HCT116 (cell line): ENCODE measurements at regions not wholly inside any gene's neighbourhood (a gene's known extent, or its start where the extent isn't known, plus 50 kb on each side); places are given as distances from the start of the nearest gene placed in this dataset.

Experiments
- ATAC-seq: fragments of 200-7000 bp; cut with Tn5 transposase; 2 replicates; pipeline ENCODE4 v1.9.1; 2020; ENCODE audit warnings: mild to moderate bottlenecking, moderate library complexity
- BruUV-seq: library from RNA; stranded (reverse); fragments of 400-500 nt; replicated peaks from 2 replicates; lab custom pipeline; 2021; lab: Mats Ljungman, UMichigan
- CTCF ChIA-PET: fragments of 300-600 bp; sonication (Branson Sonifier 250); formaldehyde crosslinking; loops from one replicate; lab custom pipeline; 2021; ENCODE audit warnings: antibody characterized with exemption; lab: Charles Lee
- POLR2A ChIA-PET: fragments of 300-600, 350-600 bp; sonication (Branson Sonifier 250); formaldehyde crosslinking; loops from one replicate; lab custom pipeline; 2021; ENCODE audit warnings: antibody characterized with exemption; lab: Charles Lee
- RAD21 ChIA-PET, 2 experiments: fragments of 300-600 bp; sonication (Branson Sonifier 250); formaldehyde crosslinking; loops; one replicate each; lab custom pipeline; 2023; ENCODE audit warnings: low total read pairs in 2 of 2; ENCODE audit not compliant: uncharacterized antibody in 2 of 2, unreplicated experiment in 2 of 2, low non-redundant PET in 1 of 2; lab: Charles Lee
- DNase-seq: peaks from one replicate; pipeline ENCODE4 v3.0.0-alpha.2; 2010; ENCODE audit warnings: low read depth, low spot score
- H2AFZ ChIP-seq: fragments of 200-600 bp; shearing (Covaris generic), sonication (generic); 2 replicates; pipeline ENCODE4 v1.6.1; 2017; ENCODE audit warnings: low read depth, mixed run types, mixed read lengths, antibody characterized with exemption, low read length; ENCODE audit not compliant: poor library complexity, severe bottlenecking
- H3K27ac ChIP-seq: 2 replicates; pipeline ENCODE4 v1.5.1; 2012; ENCODE audit warnings: low read depth, low read length
- H3K27me3 ChIP-seq: fragments of 200-600 bp; sonication (generic); 2 replicates; pipeline ENCODE4 v1.6.1; 2016; ENCODE audit warnings: mixed run types, low read length, mixed read lengths; ENCODE audit not compliant: insufficient read depth
- H3K36me3 ChIP-seq, 2 experiments: fragments of 200-500 bp in 1 of 2; fragments of 200-600 bp in 1 of 2; sonication (Bioruptor generic) in 1 of 2; sonication (generic) in 1 of 2; 2 replicates each; pipeline versions ENCODE4 v1.5.1 to v1.6.1; 2014 to 2016; ENCODE audit warnings: low read length in 2 of 2, inconsistent platforms in 1 of 2, mixed read lengths in 1 of 2, mixed run types in 1 of 2; ENCODE audit not compliant: insufficient read depth in 2 of 2, control insufficient read depth in 1 of 2
- H3K4me1 ChIP-seq, 2 experiments: fragments of 200-600 bp in 1 of 2; sonication (generic) in 1 of 2; 2 replicates each; pipeline versions ENCODE4 v1.5.1 to v1.6.1; 2012 to 2017; ENCODE audit warnings: low read length in 2 of 2, inconsistent platforms in 1 of 2, mild to moderate bottlenecking in 1 of 2, mixed read lengths in 1 of 2, mixed run types in 1 of 2, moderate library complexity in 1 of 2; ENCODE audit not compliant: insufficient read depth in 2 of 2, control insufficient read depth in 1 of 2
- H3K4me2 ChIP-seq: fragments of 200-600 bp; sonication (generic); 2 replicates; pipeline ENCODE4 v1.6.1; 2017; ENCODE audit warnings: mixed run types, low read length, mixed read lengths
- H3K4me3 ChIP-seq, 2 experiments: fragments of 200-600 bp in 1 of 2; sonication (generic) in 1 of 2; replicated peaks in 1 of 2; 2 replicates each; pipeline ENCODE4 v1.5.1; 2011 to 2016; ENCODE audit warnings: low read length in 2 of 2, control low read depth in 1 of 2, low read depth in 1 of 2, mild to moderate bottlenecking in 1 of 2, mixed read lengths in 1 of 2, mixed run types in 1 of 2
- H3K79me2 ChIP-seq: fragments of 200-600 bp; sonication (generic); 2 replicates; pipeline ENCODE4 v1.6.1; 2017; ENCODE audit warnings: mild to moderate bottlenecking, mixed run types, low read length, moderate library complexity, mixed read lengths; ENCODE audit not compliant: insufficient read depth
- H3K9ac ChIP-seq: fragments of 200-600 bp; sonication (generic); 2 replicates; pipeline ENCODE4 v1.6.1; 2016; ENCODE audit warnings: low read length, mixed read lengths
- H3K9me2 ChIP-seq: fragments of 200-600 bp; sonication (generic), shearing (Covaris generic); 2 replicates; pipeline ENCODE4 v1.6.1; 2017; ENCODE audit warnings: mixed run types, mild to moderate bottlenecking, moderate library complexity; ENCODE audit not compliant: insufficient read depth
- H3K9me3 ChIP-seq, 2 experiments: fragments of 200-500 bp in 1 of 2; fragments of 200-600 bp in 1 of 2; sonication (Bioruptor generic) in 1 of 2; sonication (generic) in 1 of 2; 2 replicates each; pipeline ENCODE4 v1.6.1; 2014 to 2017; ENCODE audit warnings: low read length in 2 of 2, mixed read lengths in 2 of 2, inconsistent platforms in 1 of 2, low read depth in 1 of 2, mild to moderate bottlenecking in 1 of 2, mixed run types in 1 of 2, moderate library complexity in 1 of 2; ENCODE audit not compliant: control insufficient read depth in 1 of 2, insufficient read depth in 1 of 2
- H4K20me1 ChIP-seq: fragments of 200-600 bp; sonication (generic), shearing (Covaris generic); 2 replicates; pipeline ENCODE4 v1.6.1; 2017; ENCODE audit warnings: mixed run types, mild to moderate bottlenecking, moderate library complexity; ENCODE audit not compliant: insufficient read depth
- CBX3 ChIP-seq: IDR thresholded peaks from 2 replicates; pipeline ENCODE4 v1.6.1; 2012; ENCODE audit warnings: low read depth
- EGR1 ChIP-seq: IDR thresholded peaks from 2 replicates; pipeline ENCODE4 v1.6.1; 2012; ENCODE audit warnings: low read depth
- EZH2 ChIP-seq: fragments of 200-600 bp; sonication (generic); IDR thresholded peaks from 2 replicates; pipeline ENCODE4 v1.6.1; 2017; ENCODE audit warnings: antibody characterized with exemption, mixed run types
- EZH2phosphoT487 ChIP-seq: fragments of 200-600 bp; IDR thresholded peaks from 2 replicates; pipeline ENCODE4 v1.6.1; 2018; ENCODE audit warnings: antibody characterized with exemption, borderline replicate concordance
- FOSL1 ChIP-seq: IDR thresholded peaks from 2 replicates; pipeline ENCODE4 v1.6.1; 2012; ENCODE audit warnings: low read depth
- POLR2A ChIP-seq: IDR thresholded peaks from 2 replicates; pipeline ENCODE4 v1.7.0; 2011; ENCODE audit warnings: borderline replicate concordance; ENCODE audit not compliant: insufficient read depth, insufficient read length; ENCODE audit errors: extremely low read depth
- POLR2AphosphoS5 ChIP-seq: IDR thresholded peaks from 2 replicates; pipeline ENCODE4 v1.6.1; 2011; ENCODE audit warnings: mild to moderate bottlenecking, low read depth, low read length, moderate library complexity
- YY1 ChIP-seq: IDR thresholded peaks from 2 replicates; pipeline ENCODE4 v1.6.1; 2011; ENCODE audit warnings: low read length, low read depth, moderate library complexity, mild to moderate bottlenecking; ENCODE audit not compliant: insufficient replicate concordance; ENCODE audit errors: extremely low read depth
- ZFX ChIP-seq: fragments of 450-650 bp; IDR thresholded peaks from 2 replicates; pipeline ENCODE4 v1.6.1; 2017
- ZNF274 ChIP-seq: fragments of 200-500 bp; sonication (Bioruptor generic); IDR thresholded peaks from 2 replicates; pipeline ENCODE4 v1.6.1; 2014; ENCODE audit warnings: mild to moderate bottlenecking, low read depth, low read length, inconsistent platforms
- intact Hi-C: fragments of 100-400 bp; cut with micrococcal nuclease; formaldehyde crosslinking; loops from 2 replicates; pipeline ENCODE4 v1.10.0; 2022
- TF ChIP-seq, protein P1 (sequence below), 3 experiments: fragments of 200-600 bp in 1 of 3; sonication (generic) in 1 of 3; IDR thresholded peaks in 2 of 3; conservative IDR thresholded peaks in 1 of 3; 2 replicates each; pipeline ENCODE4 v1.5.1; 2012 to 2017; ENCODE audit warnings: low read depth in 2 of 3, low read length in 2 of 3, antibody characterized with exemption in 1 of 3, borderline replicate concordance in 1 of 3, control low read depth in 1 of 3, mild to moderate bottlenecking in 1 of 3, mixed read lengths in 1 of 3, mixed run types in 1 of 3, moderate library complexity in 1 of 3; ENCODE audit not compliant: insufficient read depth in 1 of 3

- TF ChIP-seq, protein P1, sequence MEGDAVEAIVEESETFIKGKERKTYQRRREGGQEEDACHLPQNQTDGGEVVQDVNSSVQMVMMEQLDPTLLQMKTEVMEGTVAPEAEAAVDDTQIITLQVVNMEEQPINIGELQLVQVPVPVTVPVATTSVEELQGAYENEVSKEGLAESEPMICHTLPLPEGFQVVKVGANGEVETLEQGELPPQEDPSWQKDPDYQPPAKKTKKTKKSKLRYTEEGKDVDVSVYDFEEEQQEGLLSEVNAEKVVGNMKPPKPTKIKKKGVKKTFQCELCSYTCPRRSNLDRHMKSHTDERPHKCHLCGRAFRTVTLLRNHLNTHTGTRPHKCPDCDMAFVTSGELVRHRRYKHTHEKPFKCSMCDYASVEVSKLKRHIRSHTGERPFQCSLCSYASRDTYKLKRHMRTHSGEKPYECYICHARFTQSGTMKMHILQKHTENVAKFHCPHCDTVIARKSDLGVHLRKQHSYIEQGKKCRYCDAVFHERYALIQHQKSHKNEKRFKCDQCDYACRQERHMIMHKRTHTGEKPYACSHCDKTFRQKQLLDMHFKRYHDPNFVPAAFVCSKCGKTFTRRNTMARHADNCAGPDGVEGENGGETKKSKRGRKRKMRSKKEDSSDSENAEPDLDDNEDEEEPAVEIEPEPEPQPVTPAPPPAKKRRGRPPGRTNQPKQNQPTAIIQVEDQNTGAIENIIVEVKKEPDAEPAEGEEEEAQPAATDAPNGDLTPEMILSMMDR (IDR thresholded peaks at IDR 0.05 in 2 of 3, conservative IDR thresholded peaks at IDR 0.05 in 1 of 3; ENCODE audit: borderline replicate concordance in 1 of 3, insufficient read depth in 1 of 3, low read depth in 2 of 3, low read length in 2 of 3), result no peak
- TF ChIP-seq POLR2A (no peak), ZFX (no peak), EZH2 (no peak), ZNF274 (no peak), EZH2phosphoT487 (no peak), FOSL1 (no peak)
Measured at GRCh38 chr13:82323101-82323500, 1559.2 kb downstream of the SLITRK1 start (continued).

DNA sequence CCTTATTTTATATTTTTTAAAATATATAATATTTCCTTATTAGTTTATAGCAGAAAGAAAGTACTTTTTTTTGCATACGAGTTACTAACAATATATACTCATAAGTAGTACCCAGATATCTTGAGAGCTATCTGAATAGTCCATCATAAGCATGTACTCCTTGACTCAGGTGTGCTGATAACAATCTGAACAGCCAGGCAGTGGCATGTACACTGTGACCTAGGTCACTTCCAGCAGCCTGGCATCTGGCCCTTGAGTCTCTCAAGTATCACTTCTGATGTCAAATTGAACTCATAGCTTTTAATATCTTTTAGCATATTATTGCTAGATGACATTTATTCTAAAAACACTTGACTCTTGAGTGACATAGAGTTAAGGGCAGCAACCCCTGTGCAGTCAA lies 1576.7 kb downstream of the SLITRK1 start:
- DNase-seq, result no peak
- Histone ChIP-seq H3K9me2 (no peaks in the 10 kb centered on the region), H4K20me1 (no peaks in the 10 kb centered on the region), H3K27ac (no peak overlapping the region), H3K9me3 (no peaks in the 10 kb centered on the region; a peak in 1 of 4 replicates), H3K27me3 (no peaks in the 10 kb centered on the region), H3K4me1 (no peaks in the 10 kb centered on the region), H3K79me2 (no peaks in the 10 kb centered on the region), H2AFZ (no peak overlapping the region), H3K4me3 (no peak overlapping the region), H3K4me2 (no peak overlapping the region), H3K36me3 (no peaks in the 10 kb centered on the region), H3K9ac (no peak overlapping the region)
- no peak for TF ChIP-seq EGR1
- no peak for TF ChIP-seq CBX3
- TF ChIP-seq EZH2phosphoT487, result no peak
- TF ChIP-seq POLR2AphosphoS5, result no peak
- TF ChIP-seq YY1, result no peak
- TF ChIP-seq ZFX, result no peak
- ChIA-PET POLR2A (no interaction called here), RAD21 (no interaction called here), CTCF (no interaction called here)
- BruUV-seq, result no TSS peak
- no peak for ATAC-seq
- intact Hi-C loops, result no loop called here
